HepG2 (cell line): ENCODE measurements at regions not wholly inside any gene's neighbourhood (a gene's known extent, or its start where the extent isn't known, plus 50 kb on each side); places are given as distances from the start of the nearest gene placed in this dataset.

Source experiments
- GATA4 ChIP-seq: sonication (generic); IDR thresholded peaks from 2 replicates; pipeline ENCODE4 v1.6.1; 2016; ENCODE audit warnings: antibody characterized with exemption, low read depth, borderline replicate concordance
- KLF13 ChIP-seq: sonication (generic); formaldehyde crosslinking; IDR thresholded peaks from 2 replicates; pipeline ENCODE4 v1.4.0; 2020; ENCODE audit warnings: mild to moderate bottlenecking, missing genetic modification reagents
- MAFK ChIP-seq, 2 experiments: IDR thresholded peaks in 1 of 2; conservative IDR thresholded peaks in 1 of 2; 2 replicates each; pipeline ENCODE4 v1.6.1; 2011; ENCODE audit warnings: improper control_type of control experiment in 2 of 2, low read length in 2 of 2
- MBNL3 ChIP-seq: fragments of 250-450 bp; sonication (Bioruptor Pico); conservative IDR thresholded peaks from 2 replicates; pipeline ENCODE4 v1.8.0; 2022; ENCODE audit warnings: mild to moderate bottlenecking, inconsistent platforms
- MEF2D ChIP-seq: sonication (generic); formaldehyde crosslinking; IDR thresholded peaks from 2 replicates; pipeline ENCODE4 v1.5.1; 2020; ENCODE audit warnings: mild to moderate bottlenecking, missing genetic modification reagents
- RAD21 ChIP-seq: fragments of 450-650 bp; formaldehyde crosslinking; IDR thresholded peaks from 2 replicates; pipeline ENCODE4 v1.5.0; 2020; ENCODE audit warnings: mild to moderate bottlenecking
- RNF2 ChIP-seq: fragments of 450-650 bp; conservative IDR thresholded peaks from 2 replicates; pipeline ENCODE4 v1.6.1; 2016; ENCODE audit warnings: low read depth
- RORA ChIP-seq: sonication (generic); formaldehyde crosslinking; IDR thresholded peaks from 2 replicates; pipeline ENCODE4 v1.5.0; 2020; ENCODE audit warnings: mild to moderate bottlenecking, missing genetic modification reagents, moderate library complexity
- SALL2 ChIP-seq: sonication (generic); formaldehyde crosslinking; IDR thresholded peaks from 2 replicates; pipeline ENCODE4 v1.8.1; 2023; ENCODE audit warnings: mild to moderate bottlenecking, missing genetic modification reagents, inconsistent platforms
- SOX5 ChIP-seq: IDR thresholded peaks from 2 replicates; pipeline ENCODE4 v1.6.1; 2016; ENCODE audit warnings: borderline replicate concordance
- SOX6 ChIP-seq, 2 experiments: fragments of 450-650 bp in 1 of 2; sonication (generic) in 1 of 2; formaldehyde crosslinking in 1 of 2; IDR thresholded peaks; 2 replicates each; pipeline versions ENCODE4 v1.4.0 to v1.6.1; 2017 to 2020; ENCODE audit warnings: antibody characterized with exemption in 1 of 2, mild to moderate bottlenecking in 1 of 2, missing genetic modification reagents in 1 of 2
- SSRP1 ChIP-seq: IDR thresholded peaks from 2 replicates; pipeline ENCODE4 v1.6.1; 2016; ENCODE audit warnings: control low read depth
- ZBTB8A ChIP-seq: sonication (generic); formaldehyde crosslinking; IDR thresholded peaks from 2 replicates; pipeline ENCODE4 v1.4.0; 2020; ENCODE audit warnings: mild to moderate bottlenecking, low read depth, missing genetic modification reagents, borderline replicate concordance
- ZFP82 ChIP-seq: sonication (generic); formaldehyde crosslinking; IDR thresholded peaks from 2 replicates; pipeline ENCODE4 v1.5.1; 2020; ENCODE audit warnings: mild to moderate bottlenecking, missing genetic modification reagents, borderline replicate concordance
- ZFP90 ChIP-seq: sonication (generic); formaldehyde crosslinking; IDR thresholded peaks from 2 replicates; pipeline ENCODE4 v1.8.0; 2022; ENCODE audit warnings: missing genetic modification reagents, mild to moderate bottlenecking, inconsistent platforms, borderline replicate concordance
- ZNF773 ChIP-seq: sonication (generic); formaldehyde crosslinking; IDR thresholded peaks from 2 replicates; pipeline ENCODE4 v1.4.0; 2020; ENCODE audit warnings: missing genetic modification reagents, borderline replicate concordance
- ZNF839 ChIP-seq: sonication (generic); formaldehyde crosslinking; IDR thresholded peaks from 2 replicates; pipeline ENCODE4 v1.4.0; 2020; ENCODE audit warnings: missing genetic modification reagents, mild to moderate bottlenecking, borderline replicate concordance
- TF ChIP-seq, protein P1 (sequence below): sonication (generic); formaldehyde crosslinking; IDR thresholded peaks from 2 replicates; pipeline ENCODE4 v1.4.0; 2020; ENCODE audit warnings: missing genetic modification reagents
- TF ChIP-seq, protein P2 (sequence below): IDR thresholded peaks from 2 replicates; pipeline ENCODE4 v1.6.1; 2012; ENCODE audit warnings: low read depth, low read length, improper control_type of control experiment
- TF ChIP-seq, protein P3 (sequence below): sonication (generic); formaldehyde crosslinking; IDR thresholded peaks from 2 replicates; pipeline ENCODE4 v1.8.1; 2023; ENCODE audit warnings: mild to moderate bottlenecking, missing genetic modification reagents
- TF ChIP-seq, protein P4 (sequence below): sonication (generic); formaldehyde crosslinking; conservative IDR thresholded peaks from 2 replicates; pipeline ENCODE4 v1.4.0; 2020; ENCODE audit warnings: mild to moderate bottlenecking, missing genetic modification reagents, moderate library complexity

DNA sequence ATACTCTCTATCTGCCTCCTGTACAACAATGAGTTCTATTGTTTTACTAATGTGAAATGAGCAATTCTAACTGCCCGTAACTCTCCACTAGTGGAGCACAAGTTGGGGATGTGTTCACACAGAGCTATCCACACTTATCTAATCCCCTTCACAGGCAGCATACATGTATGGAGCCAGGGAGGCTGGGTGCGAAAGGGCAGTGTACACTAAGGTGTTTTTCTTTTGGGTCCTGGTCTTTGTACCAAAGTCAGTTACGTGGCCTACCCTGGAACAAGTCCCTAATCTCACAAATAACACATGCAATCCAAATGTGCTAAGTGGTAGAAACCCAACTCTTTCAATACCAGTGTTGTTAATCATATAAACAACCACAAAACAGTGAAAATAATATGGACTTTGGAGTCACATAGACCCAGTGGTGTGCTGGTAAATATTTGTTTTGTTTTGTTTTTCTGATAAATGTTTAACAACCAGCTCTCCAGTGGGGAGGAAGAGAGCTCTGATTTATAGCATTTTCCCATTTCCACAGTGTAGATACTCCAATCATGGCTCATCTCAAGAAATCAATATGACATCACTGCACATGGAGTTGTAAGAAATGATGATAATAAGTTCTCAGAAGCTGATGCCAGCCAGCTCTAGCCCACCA lies 319.9 kb upstream of the DUSP10 start (continued):
- TF ChIP-seq, protein P1, sequence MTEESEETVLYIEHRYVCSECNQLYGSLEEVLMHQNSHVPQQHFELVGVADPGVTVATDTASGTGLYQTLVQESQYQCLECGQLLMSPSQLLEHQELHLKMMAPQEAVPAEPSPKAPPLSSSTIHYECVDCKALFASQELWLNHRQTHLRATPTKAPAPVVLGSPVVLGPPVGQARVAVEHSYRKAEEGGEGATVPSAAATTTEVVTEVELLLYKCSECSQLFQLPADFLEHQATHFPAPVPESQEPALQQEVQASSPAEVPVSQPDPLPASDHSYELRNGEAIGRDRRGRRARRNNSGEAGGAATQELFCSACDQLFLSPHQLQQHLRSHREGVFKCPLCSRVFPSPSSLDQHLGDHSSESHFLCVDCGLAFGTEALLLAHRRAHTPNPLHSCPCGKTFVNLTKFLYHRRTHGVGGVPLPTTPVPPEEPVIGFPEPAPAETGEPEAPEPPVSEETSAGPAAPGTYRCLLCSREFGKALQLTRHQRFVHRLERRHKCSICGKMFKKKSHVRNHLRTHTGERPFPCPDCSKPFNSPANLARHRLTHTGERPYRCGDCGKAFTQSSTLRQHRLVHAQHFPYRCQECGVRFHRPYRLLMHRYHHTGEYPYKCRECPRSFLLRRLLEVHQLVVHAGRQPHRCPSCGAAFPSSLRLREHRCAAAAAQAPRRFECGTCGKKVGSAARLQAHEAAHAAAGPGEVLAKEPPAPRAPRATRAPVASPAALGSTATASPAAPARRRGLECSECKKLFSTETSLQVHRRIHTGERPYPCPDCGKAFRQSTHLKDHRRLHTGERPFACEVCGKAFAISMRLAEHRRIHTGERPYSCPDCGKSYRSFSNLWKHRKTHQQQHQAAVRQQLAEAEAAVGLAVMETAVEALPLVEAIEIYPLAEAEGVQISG (CRISPR knock-in tag): no peak
- TF ChIP-seq MAFK (conservative IDR thresholded peaks at IDR 0.05 in 1 of 2, IDR thresholded peaks at IDR 0.05 in 1 of 2; ENCODE audit: low read length in 2 of 2) (peak; percentile 16 to 42; a peak in 1 of 4 replicates), ZNF773 (no peak), ZBTB8A (CRISPR knock-in tag) (no peak), SALL2 (CRISPR knock-in tag) (no peak), MBNL3 (CRISPR knock-in tag) (0 out of 2 replicates have a peak, but pooled peaks have one; percentile 14), SOX6 (IDR thresholded peaks at IDR 0.05) (no peak), SOX6 (CRISPR knock-in tag; IDR thresholded peaks at IDR 0.05) (peak; percentile 95), MEF2D (CRISPR knock-in tag) (peak; percentile 32; the same call in 1 of the 2 replicates), ZFP82 (CRISPR knock-in tag) (0 out of 2 replicates have a peak, but pooled peaks have one; percentile 59), ZNF839 (no peak), SOX5 (peak; percentile 85), KLF13 (CRISPR knock-in tag) (no peak), GATA4 (0 out of 2 replicates have a peak, but pooled peaks have one; percentile 17), RNF2 (no peak), ZFP90 (CRISPR knock-in tag) (no peak), RAD21 (CRISPR knock-in tag) (0 out of 2 replicates have a peak, but pooled peaks have one; percentile 12), RORA (no peak), SSRP1 (CRISPR knock-in tag) (0 out of 2 replicates have a peak, but pooled peaks have one; percentile 23)
- TF ChIP-seq, protein P2, sequence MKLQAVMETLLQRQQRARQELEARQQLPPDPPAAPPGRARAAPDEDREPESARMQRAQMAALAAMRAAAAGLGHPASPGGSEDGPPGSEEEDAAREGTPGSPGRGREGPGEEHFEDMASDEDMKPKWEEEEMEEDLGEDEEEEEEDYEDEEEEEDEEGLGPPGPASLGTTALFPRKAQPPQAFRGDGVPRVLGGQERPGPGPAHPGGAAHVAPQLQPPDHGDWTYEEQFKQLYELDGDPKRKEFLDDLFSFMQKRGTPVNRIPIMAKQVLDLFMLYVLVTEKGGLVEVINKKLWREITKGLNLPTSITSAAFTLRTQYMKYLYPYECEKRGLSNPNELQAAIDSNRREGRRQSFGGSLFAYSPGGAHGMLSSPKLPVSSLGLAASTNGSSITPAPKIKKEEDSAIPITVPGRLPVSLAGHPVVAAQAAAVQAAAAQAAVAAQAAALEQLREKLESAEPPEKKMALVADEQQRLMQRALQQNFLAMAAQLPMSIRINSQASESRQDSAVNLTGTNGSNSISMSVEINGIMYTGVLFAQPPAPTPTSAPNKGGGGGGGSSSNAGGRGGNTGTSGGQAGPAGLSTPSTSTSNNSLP: peak; percentile 78
- TF ChIP-seq, protein P3, sequence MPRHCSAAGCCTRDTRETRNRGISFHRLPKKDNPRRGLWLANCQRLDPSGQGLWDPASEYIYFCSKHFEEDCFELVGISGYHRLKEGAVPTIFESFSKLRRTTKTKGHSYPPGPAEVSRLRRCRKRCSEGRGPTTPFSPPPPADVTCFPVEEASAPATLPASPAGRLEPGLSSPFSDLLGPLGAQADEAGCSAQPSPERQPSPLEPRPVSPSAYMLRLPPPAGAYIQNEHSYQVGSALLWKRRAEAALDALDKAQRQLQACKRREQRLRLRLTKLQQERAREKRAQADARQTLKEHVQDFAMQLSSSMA (CRISPR knock-in tag): no peak
- TF ChIP-seq, protein P4, sequence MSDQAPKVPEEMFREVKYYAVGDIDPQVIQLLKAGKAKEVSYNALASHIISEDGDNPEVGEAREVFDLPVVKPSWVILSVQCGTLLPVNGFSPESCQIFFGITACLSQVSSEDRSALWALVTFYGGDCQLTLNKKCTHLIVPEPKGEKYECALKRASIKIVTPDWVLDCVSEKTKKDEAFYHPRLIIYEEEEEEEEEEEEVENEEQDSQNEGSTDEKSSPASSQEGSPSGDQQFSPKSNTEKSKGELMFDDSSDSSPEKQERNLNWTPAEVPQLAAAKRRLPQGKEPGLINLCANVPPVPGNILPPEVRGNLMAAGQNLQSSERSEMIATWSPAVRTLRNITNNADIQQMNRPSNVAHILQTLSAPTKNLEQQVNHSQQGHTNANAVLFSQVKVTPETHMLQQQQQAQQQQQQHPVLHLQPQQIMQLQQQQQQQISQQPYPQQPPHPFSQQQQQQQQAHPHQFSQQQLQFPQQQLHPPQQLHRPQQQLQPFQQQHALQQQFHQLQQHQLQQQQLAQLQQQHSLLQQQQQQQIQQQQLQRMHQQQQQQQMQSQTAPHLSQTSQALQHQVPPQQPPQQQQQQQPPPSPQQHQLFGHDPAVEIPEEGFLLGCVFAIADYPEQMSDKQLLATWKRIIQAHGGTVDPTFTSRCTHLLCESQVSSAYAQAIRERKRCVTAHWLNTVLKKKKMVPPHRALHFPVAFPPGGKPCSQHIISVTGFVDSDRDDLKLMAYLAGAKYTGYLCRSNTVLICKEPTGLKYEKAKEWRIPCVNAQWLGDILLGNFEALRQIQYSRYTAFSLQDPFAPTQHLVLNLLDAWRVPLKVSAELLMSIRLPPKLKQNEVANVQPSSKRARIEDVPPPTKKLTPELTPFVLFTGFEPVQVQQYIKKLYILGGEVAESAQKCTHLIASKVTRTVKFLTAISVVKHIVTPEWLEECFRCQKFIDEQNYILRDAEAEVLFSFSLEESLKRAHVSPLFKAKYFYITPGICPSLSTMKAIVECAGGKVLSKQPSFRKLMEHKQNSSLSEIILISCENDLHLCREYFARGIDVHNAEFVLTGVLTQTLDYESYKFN (CRISPR knock-in tag): peak; percentile 94
